ENCODE measurements at regions not wholly inside any gene's neighbourhood (a gene's known extent, or its start where the extent isn't known, plus 50 kb on each side); places are given as distances from the start of the nearest gene placed in this dataset.

- Histone ChIP-seq H3K79me2 (ENCODE audit: control insufficient read depth, insufficient read depth, low read length) (no peaks in the 10 kb centered on the region), H3K9me1 (replicated peaks; ENCODE audit: control insufficient read depth, extremely low read depth, insufficient read depth, low read length) (no peaks in the 10 kb centered on the region), H2AFZ (ENCODE audit: low read depth, low read length) (no peak overlapping the region), H3K27ac (ENCODE audit: insufficient read depth, low read depth, low read length) (no peak overlapping the region), H3K27me3 (ENCODE audit: control insufficient read depth in 2 of 2, insufficient read depth in 2 of 2, low read length in 2 of 2) (no peaks in the 10 kb centered on the region), H3K4me2 (ENCODE audit: insufficient read depth, low read length) (no peak overlapping the region), H3K4me3 (replicated peaks in 1 of 3; ENCODE audit: insufficient read depth in 1 of 3, low read depth in 1 of 3, low read length in 3 of 3) (no peak overlapping the region), H3K9ac (replicated peaks; ENCODE audit: extremely low read depth, insufficient read depth, low read length) (no peak overlapping the region), H3K4me1 (ENCODE audit: control insufficient read depth, extremely low read depth, insufficient read depth, low read length) (no peaks in the 10 kb centered on the region), H3K36me3 (ENCODE audit: control insufficient read depth in 2 of 2, extremely low read depth in 1 of 2, insufficient read depth in 2 of 2, low read length in 2 of 2) (no peaks in the 10 kb centered on the region), H3K9me3 (replicated peaks; ENCODE audit: control insufficient read depth, insufficient read depth, low read length) (no peaks in the 10 kb centered on the region), H4K20me1 (replicated peaks; ENCODE audit: control insufficient read depth, extremely low read depth, insufficient read depth, low read length) (no peaks in the 10 kb centered on the region)
- no TSS peak for BruUV-seq (replicated peaks)
- DNase-seq (ENCODE audit: low read depth, low spot score): no peak
- CTCF ChIA-PET: interaction anchor here (0.9 to 1.2 kb wide), 2 partner anchors 22 to 94 kb away, joined by 3 read pairs; no protein-coding TSS in a partner anchor
- POLR2A ChIA-PET: no interaction called here
- intact Hi-C loops (cut with micrococcal nuclease) (loop anchor here (5.0 kb wide), 1 partner anchor 1769 kb away; no protein-coding TSS in a partner anchor), dilution Hi-C loops (cut with MboI; ENCODE audit: extremely low pct_ligation_motif_present, low sequenced_read_pairs) (no loop called here)
- no peak for FAIRE-seq
- TF ChIP-seq GATA2 (IDR thresholded peaks at IDR 0.05; ENCODE audit: insufficient read depth, insufficient read length, low read depth, low read length): no peak
- TF ChIP-seq JUN (IDR thresholded peaks at IDR 0.05; ENCODE audit: borderline replicate concordance, insufficient read depth, insufficient read length, low read depth): no peak
- no peak for TF ChIP-seq FOS (IDR thresholded peaks at IDR 0.05; ENCODE audit: borderline replicate concordance, insufficient read depth, low read length)
- TF ChIP-seq POLR2AphosphoS5 (IDR thresholded peaks at IDR 0.05; ENCODE audit: insufficient read depth, low read depth, low read length): no peak
- no peak for TF ChIP-seq EZH2 (IDR thresholded peaks at IDR 0.05; ENCODE audit: borderline replicate concordance, low read depth, low read length, severe bottlenecking)
- no peak for TF ChIP-seq POLR2A (IDR thresholded peaks at IDR 0.05; ENCODE audit: low read depth, low read length)
- TF ChIP-seq, protein P1, sequence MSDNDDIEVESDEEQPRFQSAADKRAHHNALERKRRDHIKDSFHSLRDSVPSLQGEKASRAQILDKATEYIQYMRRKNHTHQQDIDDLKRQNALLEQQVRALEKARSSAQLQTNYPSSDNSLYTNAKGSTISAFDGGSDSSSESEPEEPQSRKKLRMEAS (IDR thresholded peaks at IDR 0.05; ENCODE audit: insufficient read depth, insufficient read length): no peak
Observed at GRCh38 chr4:20590849-20591248, 109.4 kb upstream of the PACRGL start.

DNA sequence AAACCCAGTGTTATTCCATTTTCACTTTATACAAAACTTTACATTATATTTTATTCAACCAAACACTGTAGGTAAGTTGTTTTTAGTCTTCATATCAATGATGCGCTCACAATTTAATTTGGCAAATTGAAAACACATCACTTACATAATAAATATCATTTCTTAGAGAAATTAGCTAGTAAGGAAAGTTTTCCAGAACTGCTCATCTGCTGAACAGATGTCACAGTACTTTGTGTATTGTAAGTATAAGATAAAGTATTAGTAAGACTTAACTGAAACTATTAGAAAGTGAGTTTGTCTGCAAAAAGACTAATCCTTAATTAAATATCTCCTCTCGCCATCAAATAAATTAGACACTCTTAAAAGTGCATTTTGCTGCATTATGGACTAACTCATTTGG, 108.7 kb upstream of the PACRGL start:
- no peak overlapping the region for H3K4me2 ChIP-seq (ENCODE audit: insufficient read depth, low read length)
- ChIA-PET POLR2A (no interaction called here), CTCF (interaction anchor here (0.9 to 1.2 kb wide), 2 partner anchors 23 to 93 kb away, joined by 3 read pairs; no protein-coding TSS in a partner anchor)
- H2AFZ ChIP-seq (ENCODE audit: low read depth, low read length): no peak overlapping the region
- H3K79me2 ChIP-seq (ENCODE audit: control insufficient read depth, insufficient read depth, low read length): no peaks in the 10 kb centered on the region
- H4K20me1 ChIP-seq (replicated peaks; ENCODE audit: control insufficient read depth, extremely low read depth, insufficient read depth, low read length): no peaks in the 10 kb centered on the region
- no peaks in the 10 kb centered on the region for H3K27me3 ChIP-seq (ENCODE audit: control insufficient read depth in 2 of 2, insufficient read depth in 2 of 2, low read length in 2 of 2)
- FAIRE-seq (no peak), DNase-seq (ENCODE audit: low read depth, low spot score) (no peak)
- no peaks in the 10 kb centered on the region for H3K36me3 ChIP-seq (ENCODE audit: control insufficient read depth in 2 of 2, extremely low read depth in 1 of 2, insufficient read depth in 2 of 2, low read length in 2 of 2)
- dilution Hi-C loops (cut with MboI; ENCODE audit: extremely low pct_ligation_motif_present, low sequenced_read_pairs) (no loop called here), intact Hi-C loops (cut with micrococcal nuclease) (loop anchor here (5.0 kb wide), 1 partner anchor 1769 kb away; no protein-coding TSS in a partner anchor)
- TF ChIP-seq EZH2 (IDR thresholded peaks at IDR 0.05; ENCODE audit: borderline replicate concordance, low read depth, low read length, severe bottlenecking) (no peak), JUN (IDR thresholded peaks at IDR 0.05; ENCODE audit: borderline replicate concordance, insufficient read depth, insufficient read length, low read depth) (no peak), POLR2AphosphoS5 (IDR thresholded peaks at IDR 0.05; ENCODE audit: insufficient read depth, low read depth, low read length) (no peak), POLR2A (IDR thresholded peaks at IDR 0.05; ENCODE audit: low read depth, low read length) (no peak), GATA2 (IDR thresholded peaks at IDR 0.05; ENCODE audit: insufficient read depth, insufficient read length, low read depth, low read length) (no peak), MYC (IDR thresholded peaks at IDR 0.05; ENCODE audit: low read depth, low read length) (no peak), FOS (IDR thresholded peaks at IDR 0.05; ENCODE audit: borderline replicate concordance, insufficient read depth, low read length) (no peak)
- TF ChIP-seq, protein P2, sequence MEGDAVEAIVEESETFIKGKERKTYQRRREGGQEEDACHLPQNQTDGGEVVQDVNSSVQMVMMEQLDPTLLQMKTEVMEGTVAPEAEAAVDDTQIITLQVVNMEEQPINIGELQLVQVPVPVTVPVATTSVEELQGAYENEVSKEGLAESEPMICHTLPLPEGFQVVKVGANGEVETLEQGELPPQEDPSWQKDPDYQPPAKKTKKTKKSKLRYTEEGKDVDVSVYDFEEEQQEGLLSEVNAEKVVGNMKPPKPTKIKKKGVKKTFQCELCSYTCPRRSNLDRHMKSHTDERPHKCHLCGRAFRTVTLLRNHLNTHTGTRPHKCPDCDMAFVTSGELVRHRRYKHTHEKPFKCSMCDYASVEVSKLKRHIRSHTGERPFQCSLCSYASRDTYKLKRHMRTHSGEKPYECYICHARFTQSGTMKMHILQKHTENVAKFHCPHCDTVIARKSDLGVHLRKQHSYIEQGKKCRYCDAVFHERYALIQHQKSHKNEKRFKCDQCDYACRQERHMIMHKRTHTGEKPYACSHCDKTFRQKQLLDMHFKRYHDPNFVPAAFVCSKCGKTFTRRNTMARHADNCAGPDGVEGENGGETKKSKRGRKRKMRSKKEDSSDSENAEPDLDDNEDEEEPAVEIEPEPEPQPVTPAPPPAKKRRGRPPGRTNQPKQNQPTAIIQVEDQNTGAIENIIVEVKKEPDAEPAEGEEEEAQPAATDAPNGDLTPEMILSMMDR (IDR thresholded peaks at IDR 0.05; ENCODE audit: extremely low read depth in 1 of 2, insufficient read depth in 1 of 2, low read depth in 1 of 2, low read length in 2 of 2): no peak
- TF ChIP-seq, protein P1 (IDR thresholded peaks at IDR 0.05; ENCODE audit: insufficient read depth, insufficient read length): no peak
- H3K9me3 ChIP-seq (replicated peaks; ENCODE audit: control insufficient read depth, insufficient read depth, low read length): no peaks in the 10 kb centered on the region
- no TSS peak for BruUV-seq (replicated peaks)
- no peaks in the 10 kb centered on the region for H3K4me1 ChIP-seq (ENCODE audit: control insufficient read depth, extremely low read depth, insufficient read depth, low read length)
- no peak overlapping the region for H3K4me3 ChIP-seq (replicated peaks in 1 of 3; ENCODE audit: insufficient read depth in 1 of 3, low read depth in 1 of 3, low read length in 3 of 3)
- H3K9me1 ChIP-seq (replicated peaks; ENCODE audit: control insufficient read depth, extremely low read depth, insufficient read depth, low read length): no peaks in the 10 kb centered on the region
- no peak overlapping the region for H3K27ac ChIP-seq (ENCODE audit: insufficient read depth, low read depth, low read length)
- H3K9ac ChIP-seq (replicated peaks; ENCODE audit: extremely low read depth, insufficient read depth, low read length): no peak overlapping the region

Measured in endothelial cell of umbilical vein (primary cell).